ENCODE measurements at regions not wholly inside any gene's neighbourhood (a gene's known extent, or its start where the extent isn't known, plus 50 kb on each side); places are given as distances from the start of the nearest gene placed in this dataset.

DNA sequence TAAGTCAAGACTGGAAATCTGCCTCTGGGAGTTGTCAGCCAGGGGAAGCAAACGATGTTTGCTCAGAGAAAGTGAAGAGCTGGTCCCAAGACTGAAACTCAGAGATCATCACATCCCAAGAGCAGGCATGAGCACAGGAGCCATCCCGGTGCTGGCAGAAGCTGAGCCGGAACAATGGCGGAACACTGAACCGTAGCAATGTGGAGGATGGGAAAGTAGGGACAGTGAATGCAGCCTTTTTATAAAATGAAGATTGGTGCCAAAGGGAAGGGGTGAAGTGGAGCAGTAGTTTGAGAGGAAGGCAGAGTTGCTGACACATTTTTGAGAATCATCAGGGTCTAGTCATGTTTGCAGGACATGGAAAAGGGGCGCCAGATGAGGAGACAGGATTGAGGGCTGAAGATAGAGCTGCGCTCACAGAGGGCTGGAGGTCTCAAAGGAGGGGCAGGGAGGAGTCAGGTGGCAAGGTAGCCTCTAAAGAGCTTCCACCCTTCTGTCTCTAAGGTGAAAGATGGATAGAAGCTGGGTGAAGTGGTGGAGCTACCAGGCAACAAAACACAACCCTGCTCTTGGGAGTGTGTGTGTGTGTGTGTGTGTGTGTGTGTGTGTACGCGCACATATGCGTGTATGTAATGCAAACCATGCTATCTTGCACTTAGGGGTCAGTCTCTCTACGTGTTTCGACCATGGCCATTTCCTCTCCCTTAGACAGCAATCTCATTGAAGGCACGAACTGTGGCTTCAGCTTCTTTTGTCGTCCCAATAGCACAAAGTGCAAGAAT, 94.3 kb upstream of the IRF2BP2 start:
- Histone ChIP-seq H3K4me1 (ENCODE audit: control insufficient read depth, insufficient read depth, low read length, poor library complexity, severe bottlenecking) (no peaks in the 10 kb centered on the region), H3K4me3 (ENCODE audit: insufficient read depth, low read depth, low read length, poor library complexity, severe bottlenecking) (no peak overlapping the region), H3K27ac (ENCODE audit: insufficient read depth, low read length, poor library complexity, severe bottlenecking) (no peak overlapping the region), H3K9me3 (ENCODE audit: control insufficient read depth, low read length) (no peaks in the 10 kb centered on the region), H3K27me3 (replicated peaks; ENCODE audit: control insufficient read depth, insufficient read depth, low read length, poor library complexity, severe bottlenecking) (no peaks in the 10 kb centered on the region), H3K36me3 (ENCODE audit: control insufficient read depth, insufficient read depth, low read length) (no peaks in the 10 kb centered on the region)
- DNase-seq: no peak

DNA sequence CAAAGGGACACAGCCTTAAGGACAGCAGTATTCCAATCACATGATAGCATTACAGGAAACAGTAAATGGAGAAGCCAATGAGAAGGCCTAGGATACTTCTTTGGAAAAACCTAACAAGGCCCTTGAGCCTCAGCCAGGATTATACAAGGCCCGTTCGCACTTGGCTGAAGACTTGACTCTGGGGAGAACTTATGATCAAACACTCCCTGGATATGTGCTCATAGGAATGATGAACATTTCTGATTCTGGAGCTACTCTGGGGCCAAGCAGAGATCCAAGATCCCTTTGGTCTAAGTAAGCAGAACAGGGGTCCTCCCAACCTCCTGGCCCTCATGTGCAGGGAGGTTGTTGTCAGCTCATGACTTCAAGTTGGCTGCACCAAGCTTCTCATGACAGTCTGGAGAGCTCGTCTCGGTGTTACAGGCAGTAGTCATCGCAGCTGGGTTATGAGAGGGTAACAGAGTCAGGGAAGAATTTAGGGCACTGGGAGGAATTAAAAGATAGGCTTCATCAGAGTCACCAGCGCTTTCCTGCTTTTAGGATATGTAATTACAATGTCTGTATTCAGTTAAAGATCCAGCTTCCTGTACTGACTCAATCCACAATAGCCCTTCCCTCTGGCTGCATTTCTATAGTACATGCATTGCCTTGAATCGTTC, 92.5 kb upstream of the IRF2BP2 start:
- Histone ChIP-seq H3K27ac (ENCODE audit: insufficient read depth, low read length, poor library complexity, severe bottlenecking) (no peak overlapping the region), H3K4me1 (ENCODE audit: control insufficient read depth, insufficient read depth, low read length, poor library complexity, severe bottlenecking) (no peaks in the 10 kb centered on the region), H3K36me3 (ENCODE audit: control insufficient read depth, insufficient read depth, low read length) (no peaks in the 10 kb centered on the region), H3K27me3 (replicated peaks; ENCODE audit: control insufficient read depth, insufficient read depth, low read length, poor library complexity, severe bottlenecking) (no peaks in the 10 kb centered on the region), H3K9me3 (ENCODE audit: control insufficient read depth, low read length) (no peaks in the 10 kb centered on the region), H3K4me3 (ENCODE audit: insufficient read depth, low read depth, low read length, poor library complexity, severe bottlenecking) (no peak overlapping the region)
- DNase-seq: no peak

DNA sequence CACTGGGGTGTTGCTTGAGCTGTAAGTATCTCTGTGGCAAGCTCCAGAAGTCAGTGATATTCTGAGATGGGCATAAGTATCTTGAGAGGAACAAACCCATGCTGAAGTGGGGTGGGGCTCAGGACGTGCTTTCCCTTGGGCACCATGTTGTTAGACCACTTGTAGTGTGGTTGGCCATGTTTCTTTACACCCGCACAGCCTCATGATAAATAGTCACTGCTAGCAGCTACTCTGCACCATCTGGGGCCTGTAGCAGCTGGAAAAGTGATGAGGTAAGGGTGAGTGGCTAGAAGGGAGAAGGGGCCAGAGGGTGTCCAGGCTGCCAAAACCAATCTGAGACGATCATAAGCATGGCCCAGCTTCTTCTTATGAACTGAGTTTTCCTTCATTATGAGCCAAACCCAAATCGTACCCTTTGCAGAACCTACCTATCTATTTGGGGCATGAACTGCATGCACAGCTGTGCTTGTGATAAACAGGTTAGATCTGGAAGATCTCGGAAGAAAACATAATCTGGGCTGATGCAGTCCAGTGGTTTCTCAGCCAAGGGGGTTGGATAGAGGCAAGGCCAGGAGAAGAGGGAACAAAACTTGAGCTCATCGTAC, 91.9 kb upstream of the IRF2BP2 start:
- Histone ChIP-seq H3K27me3 (replicated peaks; ENCODE audit: control insufficient read depth, insufficient read depth, low read length, poor library complexity, severe bottlenecking) (no peaks in the 10 kb centered on the region), H3K4me1 (ENCODE audit: control insufficient read depth, insufficient read depth, low read length, poor library complexity, severe bottlenecking) (no peaks in the 10 kb centered on the region), H3K4me3 (ENCODE audit: insufficient read depth, low read depth, low read length, poor library complexity, severe bottlenecking) (no peak overlapping the region), H3K27ac (ENCODE audit: insufficient read depth, low read length, poor library complexity, severe bottlenecking) (no peak overlapping the region), H3K9me3 (ENCODE audit: control insufficient read depth, low read length) (no peaks in the 10 kb centered on the region), H3K36me3 (ENCODE audit: control insufficient read depth, insufficient read depth, low read length) (no peaks in the 10 kb centered on the region)
- DNase-seq: no peak

DNA sequence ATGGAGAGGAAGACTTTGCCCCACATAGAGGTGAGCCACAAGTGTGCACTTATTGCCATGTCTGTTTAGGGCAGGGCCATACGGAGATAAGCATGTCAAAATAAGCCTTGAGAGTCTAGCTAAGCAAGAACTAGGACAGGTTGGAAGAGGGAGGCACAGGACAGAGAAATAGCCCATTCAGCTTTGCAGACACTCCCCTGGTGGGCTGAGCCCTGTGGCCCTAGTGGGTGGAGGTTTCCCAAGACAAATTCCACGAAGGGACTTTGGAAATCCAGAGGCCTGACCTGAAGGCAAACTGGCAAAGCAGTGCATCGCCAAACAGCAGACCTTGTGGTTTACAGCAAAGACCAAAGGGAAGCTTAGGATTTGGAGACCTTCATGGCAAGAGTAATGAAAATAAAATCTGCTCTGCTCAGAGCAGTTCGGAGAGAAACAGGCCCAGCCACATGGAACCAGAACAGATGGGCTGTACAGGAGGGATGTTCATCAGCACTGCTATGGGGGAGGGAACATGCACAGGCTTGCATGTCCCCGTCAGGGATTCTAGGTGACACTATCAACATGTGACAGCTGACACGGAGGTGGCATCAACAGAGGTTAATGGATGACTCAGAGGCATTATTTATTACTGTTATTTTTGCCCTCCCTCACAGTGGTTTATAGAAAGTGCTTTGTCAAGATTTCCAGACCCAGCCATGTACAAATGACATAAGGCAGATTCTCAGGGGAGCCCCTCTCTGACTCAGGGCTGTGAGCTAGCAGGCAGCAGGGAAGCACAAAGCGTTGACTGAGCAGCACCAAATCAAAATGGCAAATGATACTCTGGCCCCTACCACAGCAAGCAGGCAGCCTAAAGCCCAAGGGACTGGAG, 90.1 kb upstream of the IRF2BP2 start:
- no peaks in the 10 kb centered on the region for H3K36me3 ChIP-seq (ENCODE audit: control insufficient read depth, insufficient read depth, low read length)
- H3K27me3 ChIP-seq (replicated peaks; ENCODE audit: control insufficient read depth, insufficient read depth, low read length, poor library complexity, severe bottlenecking): no peaks in the 10 kb centered on the region
- DNase-seq: no peak
- H3K9me3 ChIP-seq (ENCODE audit: control insufficient read depth, low read length): no peaks in the 10 kb centered on the region
- H3K27ac ChIP-seq (ENCODE audit: insufficient read depth, low read length, poor library complexity, severe bottlenecking): no peak overlapping the region
- H3K4me1 ChIP-seq (ENCODE audit: control insufficient read depth, insufficient read depth, low read length, poor library complexity, severe bottlenecking): no peaks in the 10 kb centered on the region
- H3K4me3 ChIP-seq (ENCODE audit: insufficient read depth, low read depth, low read length, poor library complexity, severe bottlenecking): no peak overlapping the region

DNA sequence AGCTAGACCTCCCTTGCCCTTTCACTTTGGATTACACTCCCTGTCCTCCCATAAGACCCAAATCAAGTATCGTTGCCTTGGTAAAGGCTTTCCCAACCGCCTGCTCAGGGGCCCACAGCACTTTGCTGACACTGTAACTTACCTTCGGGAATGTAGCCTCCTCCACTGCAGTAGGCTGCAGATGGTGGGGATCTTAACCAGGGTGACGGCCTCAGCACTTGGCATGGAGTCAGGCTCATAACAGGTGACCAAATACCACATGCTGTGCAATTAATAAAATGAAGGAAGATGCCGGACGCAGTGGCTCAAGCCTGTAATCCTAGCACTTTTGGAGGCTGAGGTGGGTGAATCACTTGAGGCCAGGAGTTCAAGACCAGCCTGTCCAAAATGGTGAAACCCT, 88.7 kb upstream of the IRF2BP2 start:
- Histone ChIP-seq H3K4me1 (ENCODE audit: control insufficient read depth, insufficient read depth, low read length, poor library complexity, severe bottlenecking) (no peaks in the 10 kb centered on the region), H3K4me3 (ENCODE audit: insufficient read depth, low read depth, low read length, poor library complexity, severe bottlenecking) (no peak overlapping the region), H3K27me3 (replicated peaks; ENCODE audit: control insufficient read depth, insufficient read depth, low read length, poor library complexity, severe bottlenecking) (no peaks in the 10 kb centered on the region), H3K9me3 (ENCODE audit: control insufficient read depth, low read length) (no peaks in the 10 kb centered on the region), H3K36me3 (ENCODE audit: control insufficient read depth, insufficient read depth, low read length) (no peaks in the 10 kb centered on the region), H3K27ac (ENCODE audit: insufficient read depth, low read length, poor library complexity, severe bottlenecking) (no peak overlapping the region)
- no peak for DNase-seq

DNA sequence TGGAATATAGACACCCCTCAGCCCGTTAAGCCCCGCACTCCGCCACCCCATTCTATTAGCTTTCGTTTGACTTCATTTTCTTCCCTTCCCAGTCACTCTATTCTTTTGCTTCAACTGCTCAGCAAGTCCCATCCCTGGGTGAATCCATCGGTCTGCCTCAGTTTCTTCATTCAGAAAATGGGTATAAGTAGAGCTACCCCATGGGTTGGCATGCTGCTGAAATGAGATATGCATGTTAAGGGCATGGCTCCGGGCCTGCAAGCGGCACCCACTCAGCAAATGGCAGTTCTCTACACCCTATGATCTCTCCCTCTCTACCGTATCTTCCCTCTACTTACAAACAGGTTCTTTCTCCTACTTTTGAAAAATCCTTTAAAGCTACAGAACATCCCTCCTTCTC, 87.8 kb upstream of the IRF2BP2 start:
- Histone ChIP-seq H3K4me1 (ENCODE audit: control insufficient read depth, insufficient read depth, low read length, poor library complexity, severe bottlenecking) (no peaks in the 10 kb centered on the region), H3K36me3 (ENCODE audit: control insufficient read depth, insufficient read depth, low read length) (no peaks in the 10 kb centered on the region), H3K4me3 (ENCODE audit: insufficient read depth, low read depth, low read length, poor library complexity, severe bottlenecking) (no peak overlapping the region), H3K9me3 (ENCODE audit: control insufficient read depth, low read length) (no peaks in the 10 kb centered on the region), H3K27me3 (replicated peaks; ENCODE audit: control insufficient read depth, insufficient read depth, low read length, poor library complexity, severe bottlenecking) (no peaks in the 10 kb centered on the region), H3K27ac (ENCODE audit: insufficient read depth, low read length, poor library complexity, severe bottlenecking) (no peak overlapping the region)
- no peak for DNase-seq

DNA sequence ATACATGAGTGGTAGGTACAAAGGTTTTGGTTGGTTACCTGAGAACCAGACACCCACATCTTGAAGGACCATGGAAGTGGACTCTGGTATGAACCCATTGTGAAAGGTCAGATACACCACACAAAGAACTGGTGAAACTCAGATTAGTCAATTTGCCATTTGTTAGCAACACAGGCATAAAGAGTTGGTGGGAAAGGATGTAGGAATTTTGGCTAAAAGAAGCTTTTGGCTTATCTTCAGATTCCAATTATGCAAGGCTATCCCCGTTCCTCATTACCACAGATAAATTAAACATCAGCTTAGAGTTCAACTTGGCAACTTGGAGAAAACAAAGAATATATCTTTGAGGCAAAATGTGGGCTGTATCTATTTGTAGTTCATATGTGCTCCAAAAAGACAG, 87.0 kb upstream of the IRF2BP2 start:
- DNase-seq: no peak
- H3K4me1 ChIP-seq (ENCODE audit: control insufficient read depth, insufficient read depth, low read length, poor library complexity, severe bottlenecking): no peaks in the 10 kb centered on the region
- H3K27me3 ChIP-seq (replicated peaks; ENCODE audit: control insufficient read depth, insufficient read depth, low read length, poor library complexity, severe bottlenecking): no peaks in the 10 kb centered on the region
- no peaks in the 10 kb centered on the region for H3K9me3 ChIP-seq (ENCODE audit: control insufficient read depth, low read length)
- no peak overlapping the region for H3K27ac ChIP-seq (ENCODE audit: insufficient read depth, low read length, poor library complexity, severe bottlenecking)
- no peak overlapping the region for H3K4me3 ChIP-seq (ENCODE audit: insufficient read depth, low read depth, low read length, poor library complexity, severe bottlenecking)
- H3K36me3 ChIP-seq (ENCODE audit: control insufficient read depth, insufficient read depth, low read length): no peaks in the 10 kb centered on the region

DNA sequence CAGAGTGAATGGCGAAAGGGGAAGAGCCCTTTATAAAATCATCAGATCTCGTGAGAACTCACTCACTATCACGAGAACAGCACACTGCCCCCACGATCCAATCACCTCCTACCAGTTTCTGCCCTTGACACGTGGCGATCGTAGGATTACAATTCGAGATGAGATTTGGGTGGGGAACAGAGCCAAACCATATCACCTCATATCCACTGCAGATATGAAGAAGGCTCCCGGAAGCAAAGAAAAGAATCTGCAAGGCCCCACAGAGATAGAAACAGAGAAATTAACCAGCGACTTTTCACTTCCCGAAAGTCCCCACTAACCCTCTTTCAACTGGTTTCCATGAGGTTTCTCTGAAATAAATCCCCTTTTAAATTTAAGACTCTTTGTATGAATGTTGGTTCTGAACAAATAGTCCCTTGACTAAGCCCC, 86.2 kb upstream of the IRF2BP2 start:
- Histone ChIP-seq H3K27ac (ENCODE audit: insufficient read depth, low read length, poor library complexity, severe bottlenecking) (no peak overlapping the region), H3K36me3 (ENCODE audit: control insufficient read depth, insufficient read depth, low read length) (no peaks in the 10 kb centered on the region), H3K4me1 (ENCODE audit: control insufficient read depth, insufficient read depth, low read length, poor library complexity, severe bottlenecking) (no peaks in the 10 kb centered on the region), H3K27me3 (replicated peaks; ENCODE audit: control insufficient read depth, insufficient read depth, low read length, poor library complexity, severe bottlenecking) (no peaks in the 10 kb centered on the region), H3K4me3 (ENCODE audit: insufficient read depth, low read depth, low read length, poor library complexity, severe bottlenecking) (no peak overlapping the region), H3K9me3 (ENCODE audit: control insufficient read depth, low read length) (no peaks in the 10 kb centered on the region)
- DNase-seq: no peak

DNA sequence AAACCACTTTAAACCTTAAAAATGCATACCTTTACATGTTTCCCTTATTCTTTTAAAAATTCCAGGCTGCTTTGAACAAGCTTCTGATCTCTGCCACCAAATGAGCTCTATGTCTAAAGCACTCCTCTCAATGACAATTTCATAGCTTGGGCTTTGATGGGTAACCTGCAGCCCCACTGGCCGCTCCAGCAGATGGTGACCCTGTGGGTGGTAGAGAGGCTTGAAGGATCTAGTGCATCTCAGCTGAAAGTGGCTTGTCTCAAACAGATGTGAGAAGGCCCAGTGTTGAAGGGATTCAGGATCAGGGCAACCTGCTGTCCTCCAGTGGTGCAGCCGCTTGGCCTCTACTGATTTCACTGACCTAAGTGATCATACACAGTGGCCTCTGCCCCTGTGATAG, 84.7 kb upstream of the IRF2BP2 start:
- H3K9me3 ChIP-seq (ENCODE audit: control insufficient read depth, low read length): no peaks in the 10 kb centered on the region
- no peaks in the 10 kb centered on the region for H3K4me1 ChIP-seq (ENCODE audit: control insufficient read depth, insufficient read depth, low read length, poor library complexity, severe bottlenecking)
- DNase-seq: no peak
- H3K27ac ChIP-seq (ENCODE audit: insufficient read depth, low read length, poor library complexity, severe bottlenecking): no peak overlapping the region
- no peaks in the 10 kb centered on the region for H3K27me3 ChIP-seq (replicated peaks; ENCODE audit: control insufficient read depth, insufficient read depth, low read length, poor library complexity, severe bottlenecking)
- H3K36me3 ChIP-seq (ENCODE audit: control insufficient read depth, insufficient read depth, low read length): no peaks in the 10 kb centered on the region
- H3K4me3 ChIP-seq (ENCODE audit: insufficient read depth, low read depth, low read length, poor library complexity, severe bottlenecking): no peak overlapping the region

All from effector memory CD4-positive, alpha-beta T cell (primary cell).